Hepatocyte (in vitro differentiated cells): ENCODE measurements at regions not wholly inside any gene's neighbourhood (a gene's known extent, or its start where the extent isn't known, plus 50 kb on each side); places are given as distances from the start of the nearest gene placed in this dataset.

Experiments
- DNase-seq: peaks from one replicate; pipeline ENCODE4 v3.0.0-alpha.2; 2016; ENCODE audit warnings: low spot score
- H2AFZ ChIP-seq: fragments of 200-600 bp; sonication (generic); 2 replicates; pipeline ENCODE4 v1.6.0; 2016; ENCODE audit warnings: antibody characterized with exemption, mild to moderate bottlenecking
- H3K27ac ChIP-seq: fragments of 200-600 bp; sonication (generic); 2 replicates; pipeline ENCODE4 v1.5.1; 2016; ENCODE audit warnings: mild to moderate bottlenecking
- H3K27me3 ChIP-seq: fragments of 200-600 bp; sonication (generic); 2 replicates; pipeline ENCODE4 v1.6.1; 2016
- H3K36me3 ChIP-seq: fragments of 200-600 bp; sonication (generic); replicated peaks from 2 replicates; pipeline ENCODE4 v1.5.1; 2016; ENCODE audit warnings: low read depth; ENCODE audit not compliant: insufficient read depth
- H3K4me1 ChIP-seq: fragments of 200-600 bp; sonication (generic); 2 replicates; pipeline ENCODE4 v1.5.1; 2016; ENCODE audit warnings: mild to moderate bottlenecking, moderate library complexity; ENCODE audit not compliant: insufficient read depth
- H3K4me2 ChIP-seq: fragments of 200-600 bp; sonication (generic); 2 replicates; pipeline ENCODE4 v1.6.0; 2016
- H3K4me3 ChIP-seq: fragments of 200-600 bp; sonication (generic); 2 replicates; pipeline ENCODE4 v1.5.1; 2016; ENCODE audit warnings: mild to moderate bottlenecking
- H3K79me2 ChIP-seq: fragments of 200-600 bp; sonication (generic); 2 replicates; pipeline ENCODE4 v1.6.0; 2017; ENCODE audit warnings: mild to moderate bottlenecking
- H3K9me2 ChIP-seq: fragments of 200-600 bp; sonication (generic); replicated peaks from 2 replicates; pipeline ENCODE4 v1.6.0; 2017; ENCODE audit warnings: mild to moderate bottlenecking; ENCODE audit not compliant: insufficient read depth
- H3K9me3 ChIP-seq: fragments of 200-600 bp; sonication (generic); 2 replicates; pipeline ENCODE4 v1.5.1; 2016; ENCODE audit warnings: low read depth, mild to moderate bottlenecking
- H4K20me1 ChIP-seq: fragments of 200-600 bp; sonication (generic); 2 replicates; pipeline ENCODE4 v1.6.0; 2016; ENCODE audit warnings: mild to moderate bottlenecking; ENCODE audit not compliant: insufficient read depth, poor library complexity, severe bottlenecking
- EZH2 ChIP-seq: fragments of 200-600 bp; sonication (generic); IDR thresholded peaks from 2 replicates; pipeline ENCODE4 v1.6.1; 2016; ENCODE audit warnings: antibody characterized with exemption, mild to moderate bottlenecking, borderline replicate concordance
- EZH2phosphoT487 ChIP-seq: fragments of 200-600 bp; sonication (generic); IDR thresholded peaks from one replicate; pipeline ENCODE4 v1.6.1; 2018; ENCODE audit warnings: antibody characterized with exemption, mild to moderate bottlenecking, low read depth, moderate library complexity; ENCODE audit not compliant: unreplicated experiment, severe bottlenecking
- WGBS: methylation state at CpG from one replicate; pipeline ENCODE4 v1.1.6; 2016; ENCODE audit warnings: low lambda C conversion rate; ENCODE audit errors: missing lambda C conversion rate; 5-methylcytosine and 5-hydroxymethylcytosine counted together
- TF ChIP-seq, protein P1 (sequence below): fragments of 200-600 bp; sonication (generic); IDR thresholded peaks from 2 replicates; pipeline ENCODE4 v1.5.1; 2016; ENCODE audit warnings: antibody characterized with exemption, mild to moderate bottlenecking; ENCODE audit not compliant: poor library complexity

DNA sequence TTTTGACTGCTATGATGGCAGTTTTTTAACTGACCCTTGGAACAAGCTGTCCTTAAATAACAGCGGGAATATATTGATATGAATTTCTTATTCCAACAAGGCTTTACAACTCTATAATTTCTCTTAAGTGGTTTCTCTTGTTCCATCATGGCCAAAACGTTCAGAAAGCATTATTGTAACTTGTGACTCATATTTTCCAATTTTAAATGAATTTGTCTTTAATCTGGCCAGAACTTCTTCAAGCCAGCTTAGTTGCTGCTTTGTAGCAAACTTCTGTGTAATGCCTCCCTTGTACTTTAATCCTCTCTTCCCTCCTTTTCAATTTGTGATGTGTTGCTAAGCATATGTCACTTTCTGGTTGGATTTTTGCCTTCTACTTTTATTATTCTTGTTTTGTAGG, 271.9 kb downstream of the KIF20B start:
- H3K4me3 ChIP-seq, result no peak overlapping the region
- TF ChIP-seq EZH2, result no peak
- no peak for TF ChIP-seq EZH2phosphoT487
- TF ChIP-seq, protein P1, sequence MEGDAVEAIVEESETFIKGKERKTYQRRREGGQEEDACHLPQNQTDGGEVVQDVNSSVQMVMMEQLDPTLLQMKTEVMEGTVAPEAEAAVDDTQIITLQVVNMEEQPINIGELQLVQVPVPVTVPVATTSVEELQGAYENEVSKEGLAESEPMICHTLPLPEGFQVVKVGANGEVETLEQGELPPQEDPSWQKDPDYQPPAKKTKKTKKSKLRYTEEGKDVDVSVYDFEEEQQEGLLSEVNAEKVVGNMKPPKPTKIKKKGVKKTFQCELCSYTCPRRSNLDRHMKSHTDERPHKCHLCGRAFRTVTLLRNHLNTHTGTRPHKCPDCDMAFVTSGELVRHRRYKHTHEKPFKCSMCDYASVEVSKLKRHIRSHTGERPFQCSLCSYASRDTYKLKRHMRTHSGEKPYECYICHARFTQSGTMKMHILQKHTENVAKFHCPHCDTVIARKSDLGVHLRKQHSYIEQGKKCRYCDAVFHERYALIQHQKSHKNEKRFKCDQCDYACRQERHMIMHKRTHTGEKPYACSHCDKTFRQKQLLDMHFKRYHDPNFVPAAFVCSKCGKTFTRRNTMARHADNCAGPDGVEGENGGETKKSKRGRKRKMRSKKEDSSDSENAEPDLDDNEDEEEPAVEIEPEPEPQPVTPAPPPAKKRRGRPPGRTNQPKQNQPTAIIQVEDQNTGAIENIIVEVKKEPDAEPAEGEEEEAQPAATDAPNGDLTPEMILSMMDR, result no peak
- DNase-seq, result no peak
- no peaks in the 10 kb centered on the region for H3K79me2 ChIP-seq
- no peaks in the 10 kb centered on the region for H3K36me3 ChIP-seq
- H3K4me1 ChIP-seq, result peaks cover 7% of the 10 kb centered on the region
- H3K9me2 ChIP-seq, result no peaks in the 10 kb centered on the region
- 60% methylated on average over 2 of the region's 2 CpGs for WGBS
- no peak overlapping the region for H3K4me2 ChIP-seq
- no peaks in the 10 kb centered on the region for H3K9me3 ChIP-seq
- no peaks in the 10 kb centered on the region for H4K20me1 ChIP-seq
- no peak overlapping the region for H3K27ac ChIP-seq
- no peak overlapping the region for H2AFZ ChIP-seq
- no peaks in the 10 kb centered on the region for H3K27me3 ChIP-seq

GRCh38 chr10:89975071-89975470, 273.7 kb downstream of the KIF20B start:
- WGBS, result 43% methylated on average over 2 of the region's 2 CpGs
- H3K9me2 ChIP-seq, result no peaks in the 10 kb centered on the region
- H3K27me3 ChIP-seq, result no peaks in the 10 kb centered on the region
- H2AFZ ChIP-seq, result no peak overlapping the region
- DNase-seq, result no peak
- no peaks in the 10 kb centered on the region for H3K79me2 ChIP-seq
- peaks cover 7% of the 10 kb centered on the region for H3K4me1 ChIP-seq
- no peak overlapping the region for H3K27ac ChIP-seq
- no peaks in the 10 kb centered on the region for H3K9me3 ChIP-seq
- no peaks in the 10 kb centered on the region for H4K20me1 ChIP-seq
- no peak overlapping the region for H3K4me3 ChIP-seq
- TF ChIP-seq EZH2 (no peak), EZH2phosphoT487 (no peak)
- TF ChIP-seq, protein P1, result no peak
- H3K36me3 ChIP-seq, result no peaks in the 10 kb centered on the region
- no peak overlapping the region for H3K4me2 ChIP-seq

GRCh38 chr10:89975771-89976170, 274.4 kb downstream of the KIF20B start:
- Histone ChIP-seq H2AFZ (no peak overlapping the region), H3K4me1 (peaks cover 7% of the 10 kb centered on the region), H3K79me2 (no peaks in the 10 kb centered on the region), H3K9me2 (no peaks in the 10 kb centered on the region), H3K4me3 (no peak overlapping the region), H3K9me3 (no peaks in the 10 kb centered on the region), H3K36me3 (no peaks in the 10 kb centered on the region), H3K4me2 (no peak overlapping the region), H4K20me1 (no peaks in the 10 kb centered on the region), H3K27ac (no peak overlapping the region), H3K27me3 (no peaks in the 10 kb centered on the region)
- TF ChIP-seq, protein P1, result no peak
- TF ChIP-seq EZH2 (no peak), EZH2phosphoT487 (no peak)
- WGBS, result 50% methylated on average over 2 of the region's 2 CpGs
- DNase-seq, result no peak

GRCh38 chr10:89978081-89978480, 276.7 kb downstream of the KIF20B start:
- TF ChIP-seq EZH2phosphoT487, result no peak
- TF ChIP-seq, protein P1, result no peak
- no peak for TF ChIP-seq EZH2
- H3K79me2 ChIP-seq, result no peaks in the 10 kb centered on the region
- whole genome bisulfite sequencing, result 80% methylated on average over 1 of the region's 1 CpG
- H4K20me1 ChIP-seq, result no peaks in the 10 kb centered on the region
- no peaks in the 10 kb centered on the region for H3K36me3 ChIP-seq
- H3K9me2 ChIP-seq, result no peaks in the 10 kb centered on the region
- DNase-seq, result no peak
- H3K4me2 ChIP-seq, result no peak overlapping the region
- no peak overlapping the region for H2AFZ ChIP-seq
- H3K9me3 ChIP-seq, result no peaks in the 10 kb centered on the region
- H3K4me1 ChIP-seq, result no peaks in the 10 kb centered on the region
- H3K4me3 ChIP-seq, result no peak overlapping the region
- H3K27ac ChIP-seq, result no peak overlapping the region
- no peaks in the 10 kb centered on the region for H3K27me3 ChIP-seq
